WTC11 (cell line): ENCODE measurements at regions not wholly inside any gene's neighbourhood (a gene's known extent, or its start where the extent isn't known, plus 50 kb on each side); places are given as distances from the start of the nearest gene placed in this dataset.

ENCODE experiments used
- ATAC-seq: fragments of 200-7000 bp; cut with Tn5 transposase; 2 replicates; pipeline ENCODE4 v1.10.0; 2021; ENCODE audit warnings: mild to moderate bottlenecking, moderate library complexity
- CTCF ChIA-PET: fragments of 300-600 bp; sonication (Branson Sonifier 250); formaldehyde crosslinking; loops from one replicate; lab custom pipeline; 2021; ENCODE audit warnings: antibody characterized with exemption; lab: Charles Lee
- POLR2A ChIA-PET: fragments of 350-600 bp; sonication (Branson Sonifier 250); formaldehyde crosslinking; loops from one replicate; lab custom pipeline; 2021; ENCODE audit warnings: antibody characterized with exemption; lab: Charles Lee
- DNase-seq: peaks from one replicate; pipeline ENCODE4 v3.0.0; 2021; ENCODE audit warnings: low spot score
- H3K27ac Mint-ChIP-seq: 2 replicates; pipeline ENCODE4 v1.8.0; 2021; ENCODE audit warnings: mixed read lengths
- H3K27me3 Mint-ChIP-seq: 2 replicates; pipeline ENCODE4 v1.8.0; 2021; ENCODE audit warnings: low read depth, mild to moderate bottlenecking, moderate library complexity, mixed read lengths
- H3K36me3 Mint-ChIP-seq: 2 replicates; pipeline ENCODE4 v1.8.0; 2021; ENCODE audit warnings: mixed read lengths
- H3K4me1 Mint-ChIP-seq: 2 replicates; pipeline ENCODE4 v1.8.0; 2022; ENCODE audit warnings: mixed read lengths
- H3K4me3 Mint-ChIP-seq: 2 replicates; pipeline ENCODE4 v1.8.0; 2021; ENCODE audit warnings: mild to moderate bottlenecking, moderate library complexity, mixed read lengths
- H3K9me3 Mint-ChIP-seq: 2 replicates; pipeline ENCODE4 v1.8.0; 2021; ENCODE audit warnings: mixed read lengths
- AFF4 ChIP-seq: sonication (generic); formaldehyde crosslinking; IDR thresholded peaks from 2 replicates; pipeline ENCODE4 v1.8.1; 2023; ENCODE audit warnings: mild to moderate bottlenecking, missing genetic modification reagents, borderline replicate concordance
- ATF2 ChIP-seq: sonication (generic); formaldehyde crosslinking; IDR thresholded peaks from 2 replicates; pipeline ENCODE4 v1.8.1; 2022; ENCODE audit warnings: low read depth, missing genetic modification reagents, borderline replicate concordance
- CBFB ChIP-seq: sonication (generic); formaldehyde crosslinking; IDR thresholded peaks from 2 replicates; pipeline ENCODE4 v1.8.1; 2022; ENCODE audit warnings: mild to moderate bottlenecking, low read depth, missing genetic modification reagents
- CREB1 ChIP-seq: sonication (generic); formaldehyde crosslinking; IDR thresholded peaks from 2 replicates; pipeline ENCODE4 v1.8.0; 2023; ENCODE audit warnings: mild to moderate bottlenecking, missing genetic modification reagents
- E2F5 ChIP-seq: sonication (generic); formaldehyde crosslinking; IDR thresholded peaks from 2 replicates; pipeline ENCODE4 v1.8.1; 2022; ENCODE audit warnings: mild to moderate bottlenecking, moderate library complexity, missing genetic modification reagents
- EMX1 ChIP-seq: fragments of 250-450 bp; sonication (Bioruptor Pico); IDR thresholded peaks from 2 replicates; pipeline ENCODE4 v1.8.0; 2021; ENCODE audit warnings: mild to moderate bottlenecking
- ETV6 ChIP-seq: sonication (generic); formaldehyde crosslinking; IDR thresholded peaks from 2 replicates; pipeline ENCODE4 v1.8.1; 2022; ENCODE audit warnings: mild to moderate bottlenecking, missing genetic modification reagents
- GABPB1 ChIP-seq: sonication (generic); formaldehyde crosslinking; IDR thresholded peaks from 2 replicates; pipeline ENCODE4 v1.8.1; 2023; ENCODE audit warnings: mild to moderate bottlenecking, missing genetic modification reagents
- JAZF1 ChIP-seq: fragments of 250-450 bp; sonication (Bioruptor Pico); IDR thresholded peaks from 2 replicates; pipeline ENCODE4 v1.9.0; 2021; ENCODE audit warnings: moderate library complexity, mild to moderate bottlenecking, inconsistent platforms
- MLX ChIP-seq: sonication (generic); formaldehyde crosslinking; IDR thresholded peaks from 2 replicates; pipeline ENCODE4 v1.8.1; 2023; ENCODE audit warnings: mild to moderate bottlenecking, missing genetic modification reagents, moderate library complexity
- MXD4 ChIP-seq: fragments of 250-450 bp; sonication (Bioruptor Pico); IDR thresholded peaks from 2 replicates; pipeline ENCODE4 v1.8.0; 2021; ENCODE audit warnings: mild to moderate bottlenecking, moderate library complexity, borderline replicate concordance
- NFE2L1 ChIP-seq: sonication (generic); formaldehyde crosslinking; IDR thresholded peaks from 2 replicates; pipeline ENCODE4 v1.8.1; 2023; ENCODE audit warnings: missing genetic modification reagents
- NR2C2 ChIP-seq: sonication (generic); formaldehyde crosslinking; IDR thresholded peaks from 2 replicates; pipeline ENCODE4 v1.8.0; 2022; ENCODE audit warnings: mild to moderate bottlenecking, missing genetic modification reagents
- PREB ChIP-seq: sonication (generic); formaldehyde crosslinking; IDR thresholded peaks from 2 replicates; pipeline ENCODE4 v1.8.1; 2022; ENCODE audit warnings: mild to moderate bottlenecking, missing genetic modification reagents, moderate library complexity, borderline replicate concordance
- ZBTB43 ChIP-seq: sonication (generic); formaldehyde crosslinking; IDR thresholded peaks from 2 replicates; pipeline ENCODE4 v1.8.1; 2023; ENCODE audit warnings: mild to moderate bottlenecking, missing genetic modification reagents
- ZNF396 ChIP-seq: fragments of 250-450 bp; sonication (Bioruptor Pico); IDR thresholded peaks from 2 replicates; pipeline ENCODE4 v1.8.0; 2021; ENCODE audit warnings: mild to moderate bottlenecking, moderate library complexity, borderline replicate concordance
- ZNF425 ChIP-seq: fragments of 250-450 bp; sonication (Bioruptor Pico); conservative IDR thresholded peaks from 2 replicates; pipeline ENCODE4 v1.9.0; 2021; ENCODE audit warnings: mild to moderate bottlenecking
- ZNF512 ChIP-seq: sonication (generic); formaldehyde crosslinking; IDR thresholded peaks from 2 replicates; pipeline ENCODE4 v1.8.1; 2022; ENCODE audit warnings: missing genetic modification reagents, borderline replicate concordance

- CTCF ChIA-PET: no interaction called here
Observed at GRCh38 chr22:23446796-23447350, 133.2 kb downstream of the IGLL1 start.

More at GRCh38 chr22:23446796-23447350, 133.2 kb downstream of the IGLL1 start:
- Mint-ChIP-seq H3K4me1 (no peaks in the 10 kb centered on the region), H3K4me3 (no peak overlapping the region), H3K27ac (no peak overlapping the region), H3K9me3 (peaks cover 23% of the 10 kb centered on the region), H3K36me3 (peaks cover 11% of the 10 kb centered on the region), H3K27me3 (peaks cover 4% of the 10 kb centered on the region; the same call in 1 of the 2 replicates)
- no peak for DNase-seq
- no peak for TF ChIP-seq E2F5 (CRISPR knock-in tag)
- no peak for TF ChIP-seq JAZF1
- no peak for TF ChIP-seq ZNF396 (CRISPR knock-in tag)
- TF ChIP-seq MLX (CRISPR knock-in tag): no peak
- TF ChIP-seq NFE2L1 (CRISPR knock-in tag): no peak
- TF ChIP-seq GABPB1 (CRISPR knock-in tag): no peak
- TF ChIP-seq AFF4 (CRISPR knock-in tag): no peak
- TF ChIP-seq NR2C2 (CRISPR knock-in tag): no peak
- no peak for TF ChIP-seq CBFB (CRISPR knock-in tag)
- TF ChIP-seq ETV6: no peak
- no peak for TF ChIP-seq CREB1 (CRISPR knock-in tag)
- no peak for TF ChIP-seq ZBTB43 (CRISPR knock-in tag)
- no peak for TF ChIP-seq ZNF512
- no peak for TF ChIP-seq PREB (CRISPR knock-in tag)
- no peak for TF ChIP-seq EMX1 (CRISPR knock-in tag)
- TF ChIP-seq ZNF425: no peak
- TF ChIP-seq MXD4: no peak
- no peak for TF ChIP-seq ATF2 (CRISPR knock-in tag)
- no peak for ATAC-seq
- POLR2A ChIA-PET: interaction anchor here (0.6 kb wide), 1 partner anchor 305 kb away, joined by 5 read pairs; no protein-coding TSS in a partner anchor
